IPS DF 19.7 (cell line): ENCODE measurements at regions not wholly inside any gene's neighbourhood (a gene's known extent, or its start where the extent isn't known, plus 50 kb on each side); places are given as distances from the start of the nearest gene placed in this dataset.
"Not testable (repeated sequence)": the region's sequence is repeated elsewhere in the genome, so short reads cannot be mapped to it uniquely, and the experiment has no call there.

ENCODE experiments used
- DNase-seq: peaks from one replicate; pipeline ENCODE4 v3.0.0-alpha.2; 2013; ENCODE audit warnings: low read depth, low spot score

GRCh38 chr2:72078773-72079172, 68.9 kb downstream of the CYP26B1 start:
- no peak for DNase-seq

GRCh38 chr2:72077702-72078169, 69.9 kb downstream of the CYP26B1 start:
- no peak for DNase-seq

GRCh38 chr2:72073373-72073772, 74.3 kb downstream of the CYP26B1 start:
- not testable (repeated sequence) for DNase-seq

DNA sequence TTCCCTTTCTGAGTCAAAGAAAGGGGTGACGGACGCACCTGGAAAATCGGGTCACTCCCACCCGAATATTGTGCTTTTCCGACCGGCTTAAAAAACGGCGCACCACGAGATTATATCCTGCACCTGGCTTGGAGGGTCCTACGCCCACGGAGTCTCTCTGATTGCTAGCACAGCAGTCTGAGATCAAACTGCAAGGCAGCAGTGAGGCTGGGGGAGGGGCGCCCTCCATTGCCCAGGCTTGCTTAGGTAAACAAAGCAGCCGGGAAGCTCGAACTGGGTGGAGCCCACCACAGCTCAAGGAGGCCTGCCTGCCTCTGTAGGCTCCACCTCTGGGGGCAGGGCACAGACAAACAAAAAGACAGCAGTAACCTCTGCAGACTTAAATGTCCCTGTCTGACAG, 83.5 kb downstream of the CYP26B1 start:
- DNase-seq: not testable (repeated sequence)

DNA sequence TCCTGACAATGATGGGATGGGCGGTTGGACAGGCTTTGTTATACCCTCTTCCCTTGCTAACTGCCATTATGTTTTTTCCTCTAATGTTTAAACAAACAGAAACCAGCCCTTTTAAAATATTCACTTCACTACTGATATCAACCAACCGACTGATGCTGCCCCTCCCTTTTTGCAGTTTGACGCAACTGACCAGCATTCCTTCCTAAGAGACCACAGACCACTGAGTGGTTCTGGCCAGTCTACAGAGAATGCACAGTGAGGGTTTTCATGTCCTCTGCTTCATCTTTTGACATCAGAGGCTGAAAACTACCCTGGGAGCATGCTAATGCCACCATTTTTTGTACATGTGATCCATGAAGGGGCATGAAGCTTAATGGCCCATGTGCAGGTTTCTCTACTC, 85.3 kb downstream of the CYP26B1 start:
- no peak for DNase-seq

DNA sequence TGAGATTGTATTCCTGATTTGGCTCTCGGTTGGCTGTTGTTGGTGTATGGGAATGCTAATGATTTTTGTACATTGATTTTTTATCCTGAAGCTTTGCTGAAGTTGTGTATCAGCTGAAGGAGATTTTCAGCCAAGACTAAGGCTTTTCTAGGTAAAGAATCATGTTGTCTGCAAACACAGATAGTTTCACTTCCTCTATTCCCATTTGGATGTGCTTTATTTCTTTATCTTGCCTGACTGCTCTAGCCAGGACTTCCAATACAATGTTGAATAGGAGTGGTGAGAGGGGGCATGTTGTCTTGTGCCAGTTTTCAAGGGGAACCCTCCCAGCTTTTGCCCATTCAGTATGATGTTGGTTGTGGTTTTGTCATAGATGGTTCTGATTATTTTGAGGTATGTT, 90.4 kb downstream of the CYP26B1 start:
- no peak for DNase-seq

DNA sequence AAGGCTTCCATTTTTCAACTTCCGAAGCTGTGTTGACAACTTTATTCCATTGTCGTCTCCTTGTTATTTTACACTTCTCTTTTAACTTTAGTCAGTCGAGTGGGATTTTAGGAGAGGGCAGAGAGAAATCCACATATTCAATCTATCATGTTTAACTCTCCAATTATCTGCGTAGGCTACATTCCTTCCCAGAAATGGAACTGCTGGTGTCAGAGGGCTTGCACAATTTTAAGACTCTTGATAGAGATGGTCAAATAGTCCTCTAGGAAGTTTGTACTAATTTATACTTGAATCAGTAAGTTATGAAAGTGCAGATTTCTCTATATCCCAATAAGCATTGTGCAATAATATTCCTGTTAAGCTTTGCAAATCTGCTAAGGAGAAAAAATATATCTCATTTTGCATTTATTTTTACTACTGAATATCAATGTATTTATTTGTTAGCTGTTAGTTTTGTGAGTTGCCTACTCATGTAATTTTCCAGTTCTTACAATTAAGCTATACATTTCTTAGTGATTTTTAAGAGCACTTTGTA, 95.6 kb downstream of the CYP26B1 start:
- DNase-seq: no peak

DNA sequence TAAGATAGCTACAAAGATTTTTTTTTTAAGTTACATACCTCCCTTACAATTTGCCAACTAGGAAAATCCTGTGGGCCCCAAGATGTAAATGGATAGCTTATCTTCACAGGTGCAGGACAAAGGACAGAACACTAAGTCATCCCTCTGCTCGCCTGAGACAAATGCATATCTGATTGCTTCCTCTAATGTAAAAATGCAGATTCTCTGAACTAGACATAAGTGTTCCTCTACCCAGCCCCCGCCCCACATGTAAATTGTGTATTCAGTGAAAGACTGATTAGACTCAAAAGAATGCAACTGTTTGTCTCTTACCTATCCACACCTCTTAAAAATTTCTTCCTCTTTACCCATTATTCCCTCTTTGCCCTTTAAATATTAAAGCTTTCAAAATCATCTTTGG, 96.5 kb downstream of the CYP26B1 start:
- DNase-seq: no peak

- DNase-seq: no peak
These were observed 96.9 kb downstream of the CYP26B1 start for GRCh38 chr2:72050734-72051133.

- no peak for DNase-seq
These were observed 98.7 kb downstream of the CYP26B1 start for GRCh38 chr2:72048881-72049477.

DNA sequence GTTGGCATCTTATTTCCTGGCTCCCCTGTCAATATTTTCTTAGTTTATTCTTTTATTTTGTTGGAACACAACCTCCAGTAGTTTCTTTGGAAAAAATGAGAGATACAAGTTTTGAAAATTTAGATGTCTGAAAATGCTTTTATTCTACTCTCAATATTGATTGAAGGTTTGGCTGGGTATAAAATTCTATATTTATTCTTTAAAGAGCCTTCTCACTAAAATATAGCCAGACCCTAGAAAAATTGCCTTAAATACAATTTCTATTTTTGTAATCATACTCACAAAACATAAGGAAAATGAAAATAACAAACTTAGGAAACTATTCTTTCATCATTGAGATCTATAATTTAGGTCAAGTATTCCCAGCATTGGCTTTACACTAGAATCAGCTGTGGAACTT, 103.7 kb downstream of the CYP26B1 start:
- DNase-seq: no peak

DNA sequence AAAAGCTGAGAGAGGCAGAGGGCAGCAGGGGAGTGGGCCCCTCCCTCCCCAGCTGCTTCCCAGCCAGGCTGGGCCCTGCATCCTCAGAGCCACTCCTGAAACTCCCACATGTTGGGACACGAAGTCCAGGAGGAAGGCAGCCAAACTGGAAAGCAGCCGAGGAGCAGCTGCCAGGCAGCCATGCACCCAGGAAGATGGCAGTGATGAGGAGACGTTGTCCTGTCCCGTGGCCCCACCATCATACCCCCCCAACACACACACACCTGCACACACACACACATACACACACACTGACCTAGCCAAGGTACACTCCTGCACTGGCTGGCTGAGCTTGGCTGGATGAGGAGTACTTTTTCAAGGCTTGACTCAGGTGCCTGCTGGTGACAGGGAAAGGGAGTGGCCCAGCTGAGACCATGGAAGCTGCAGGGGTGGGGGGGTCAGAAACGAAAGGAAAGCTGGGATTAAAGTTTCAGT, 106.0 kb downstream of the CYP26B1 start:
- no peak for DNase-seq

DNA sequence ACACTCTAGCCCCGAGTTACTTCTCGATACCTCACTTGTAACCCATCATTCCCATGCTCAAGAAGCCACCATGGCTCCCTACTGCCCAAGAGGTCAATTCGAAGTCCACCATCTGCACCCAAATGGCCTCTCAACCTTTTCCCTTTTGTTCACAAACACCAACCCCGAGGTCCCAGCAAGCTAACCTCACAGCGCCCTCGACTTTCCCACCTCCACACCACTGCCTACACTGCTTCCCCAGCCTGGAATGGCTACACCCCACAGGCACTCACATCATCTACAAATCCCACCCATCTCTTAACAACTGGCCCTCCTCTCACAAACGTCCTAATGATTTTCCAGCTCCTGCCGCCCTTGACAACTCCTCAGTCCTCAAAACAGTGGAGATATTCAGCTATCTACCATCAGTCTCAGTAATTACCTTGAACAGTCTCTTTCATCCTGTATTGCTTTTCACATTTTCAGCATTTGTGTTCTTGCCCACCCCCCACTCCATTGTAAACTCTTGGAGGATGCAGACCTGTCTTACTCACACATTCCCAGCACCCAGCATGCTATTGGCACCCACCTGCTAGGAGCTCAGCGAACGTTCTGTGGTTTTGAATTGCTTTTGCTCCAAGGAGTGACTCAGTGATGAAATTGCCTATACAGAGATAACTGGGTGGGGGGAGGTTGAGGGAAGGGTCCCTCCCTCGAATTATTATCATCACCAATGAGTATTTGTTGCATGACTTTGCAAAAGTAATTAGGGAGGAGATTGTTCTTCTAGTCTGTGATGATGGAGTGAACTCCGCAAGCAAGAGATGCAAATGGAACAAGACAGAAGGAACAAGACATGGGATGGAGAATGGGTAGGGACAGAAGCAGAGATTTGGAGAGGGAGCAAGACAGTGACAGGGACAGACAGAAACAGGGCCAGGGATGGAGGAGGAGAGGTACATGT, 106.8 kb downstream of the CYP26B1 start:
- DNase-seq: no peak

- DNase-seq: no peak
These were observed 109.1 kb downstream of the CYP26B1 start for GRCh38 chr2:72038524-72038923.

DNA sequence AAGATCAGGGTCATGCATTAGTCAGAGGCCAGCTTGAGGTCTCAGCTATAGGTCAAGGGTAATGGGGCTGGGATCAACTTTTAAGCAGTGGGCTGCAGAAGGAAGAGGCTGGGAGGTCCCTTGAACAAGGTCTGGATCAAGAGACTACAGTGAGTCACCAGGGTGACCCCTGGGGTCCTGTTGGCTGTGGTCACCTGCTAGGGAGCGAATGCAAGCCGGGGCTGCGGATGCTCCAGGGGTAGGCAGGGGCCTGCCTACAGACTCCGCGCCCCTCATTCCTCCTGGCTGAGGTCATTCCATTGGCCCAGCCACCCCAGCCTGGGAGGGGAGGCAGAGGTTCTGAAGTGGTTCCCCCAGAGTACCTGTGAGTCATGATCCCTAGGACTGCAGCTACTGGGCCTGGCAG, 110.4 kb downstream of the CYP26B1 start:
- DNase-seq: no peak

DNA sequence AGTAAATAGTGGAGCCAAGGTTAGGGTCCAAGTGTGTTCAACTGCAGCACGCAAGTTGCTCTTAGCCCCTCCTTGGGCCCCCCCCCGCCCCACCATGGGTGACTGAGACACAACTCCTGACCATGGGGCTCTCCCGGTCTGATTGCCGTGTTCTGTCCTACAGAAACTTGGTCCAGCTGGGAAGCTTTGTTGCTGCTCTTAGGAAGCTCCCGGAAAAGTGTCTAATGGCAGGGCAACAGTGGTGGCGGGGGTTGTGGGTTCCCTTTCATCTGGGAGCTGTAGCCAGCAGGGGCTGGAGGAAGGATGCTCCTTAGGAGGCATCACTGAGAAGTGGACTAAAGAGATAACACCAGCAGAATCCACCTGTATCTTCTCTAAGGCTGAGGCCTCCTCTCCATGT, 111.1 kb downstream of the CYP26B1 start:
- DNase-seq: no peak

- no peak for DNase-seq
These were observed 111.5 kb downstream of the CYP26B1 start for GRCh38 chr2:72036173-72036545.

DNA sequence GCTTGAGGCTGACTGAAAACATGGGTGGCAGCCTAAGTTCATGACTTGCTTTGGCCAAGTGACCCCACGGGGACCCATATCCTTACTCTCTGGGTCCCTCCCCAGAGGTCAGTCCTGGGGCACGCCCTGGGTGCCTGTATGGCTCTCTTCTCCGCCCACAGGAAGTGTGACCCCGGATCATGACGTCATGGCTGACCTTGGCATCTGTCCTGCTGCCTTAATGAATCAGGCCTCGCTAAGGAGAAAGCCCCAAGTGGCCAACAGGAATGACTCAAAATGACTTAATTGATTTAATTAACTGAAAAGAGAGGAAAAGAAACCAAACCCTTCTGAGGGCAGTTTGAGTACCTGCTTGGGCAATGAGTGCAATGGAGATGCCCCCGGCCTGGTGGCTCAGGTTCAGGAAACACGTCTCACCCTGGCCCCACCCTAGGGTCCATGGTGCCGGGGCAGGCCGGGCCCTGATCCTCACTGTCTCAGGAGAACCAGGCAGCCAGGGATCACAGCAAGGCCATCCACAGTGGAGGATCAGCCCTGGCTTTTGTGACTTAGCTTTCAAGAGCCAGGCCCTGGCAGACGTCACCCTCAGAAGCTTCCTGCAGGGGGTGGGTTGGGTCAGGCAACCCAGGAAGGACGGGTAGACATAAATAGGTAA, 112.0 kb downstream of the CYP26B1 start:
- no peak for DNase-seq

DNA sequence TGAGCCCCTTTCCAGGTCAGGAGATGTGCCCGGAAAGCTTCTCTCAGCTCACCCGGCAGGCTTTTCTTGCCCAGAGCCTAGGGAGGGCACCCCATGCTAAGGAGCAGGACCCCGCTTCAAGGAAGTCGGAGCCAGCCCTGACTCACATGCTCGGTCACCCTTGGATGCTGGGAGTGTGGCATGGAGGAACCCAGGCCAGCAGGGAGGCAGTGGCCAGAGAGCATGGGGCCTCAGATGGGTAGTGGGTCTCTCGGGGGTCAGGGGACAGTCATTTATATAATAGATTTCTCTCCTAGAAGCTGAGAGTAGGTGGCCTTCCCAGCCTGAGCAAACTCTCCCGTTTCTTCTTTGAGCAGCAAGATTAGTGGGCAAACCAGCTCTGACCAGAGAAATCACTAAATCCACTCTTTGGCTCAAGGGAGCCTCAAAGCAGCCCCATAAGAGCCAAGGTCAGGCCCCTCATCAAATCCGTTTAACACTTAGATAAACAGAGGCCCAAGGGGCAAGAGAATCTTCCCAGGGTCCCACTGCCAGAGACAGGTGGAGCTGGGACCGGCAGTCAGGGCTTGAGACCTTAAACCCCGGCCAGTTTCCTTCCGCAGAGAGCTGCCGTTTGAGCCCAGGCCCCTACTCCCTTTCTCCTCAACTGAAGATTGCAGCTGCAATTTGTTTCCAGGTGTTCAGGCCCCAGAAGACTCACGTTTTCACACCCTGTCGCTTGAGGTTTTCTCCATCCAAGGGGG, 113.1 kb downstream of the CYP26B1 start:
- DNase-seq: no peak

GRCh38 chr2:72033636-72034035, 114.0 kb downstream of the CYP26B1 start:
- DNase-seq: no peak

GRCh38 chr2:72032481-72033041, 115.1 kb downstream of the CYP26B1 start:
- no peak for DNase-seq
